ENCODE measurements at regions not wholly inside any gene's neighbourhood (a gene's known extent, or its start where the extent isn't known, plus 50 kb on each side); places are given as distances from the start of the nearest gene placed in this dataset.

- TF ChIP-seq, protein P1, sequence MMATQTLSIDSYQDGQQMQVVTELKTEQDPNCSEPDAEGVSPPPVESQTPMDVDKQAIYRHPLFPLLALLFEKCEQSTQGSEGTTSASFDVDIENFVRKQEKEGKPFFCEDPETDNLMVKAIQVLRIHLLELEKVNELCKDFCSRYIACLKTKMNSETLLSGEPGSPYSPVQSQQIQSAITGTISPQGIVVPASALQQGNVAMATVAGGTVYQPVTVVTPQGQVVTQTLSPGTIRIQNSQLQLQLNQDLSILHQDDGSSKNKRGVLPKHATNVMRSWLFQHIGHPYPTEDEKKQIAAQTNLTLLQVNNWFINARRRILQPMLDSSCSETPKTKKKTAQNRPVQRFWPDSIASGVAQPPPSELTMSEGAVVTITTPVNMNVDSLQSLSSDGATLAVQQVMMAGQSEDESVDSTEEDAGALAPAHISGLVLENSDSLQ (IDR thresholded peaks at IDR 0.05) = no peak
- TF ChIP-seq POU2F2 (IDR thresholded peaks at IDR 0.05; ENCODE audit: borderline replicate concordance, low read depth, low read length) (no peak), PRDM15 (CRISPR knock-in tag; IDR thresholded peaks at IDR 0.05) (no peak), SREBF2 (IDR thresholded peaks at IDR 0.05; ENCODE audit: low read length) (no peak), MLLT1 (IDR thresholded peaks at IDR 0.05) (no peak), NKRF (conservative IDR thresholded peaks at IDR 0.05) (no peak), FOXM1 (IDR thresholded peaks at IDR 0.05; ENCODE audit: low read depth, low read length) (no peak)
- TF ChIP-seq, protein P2, sequence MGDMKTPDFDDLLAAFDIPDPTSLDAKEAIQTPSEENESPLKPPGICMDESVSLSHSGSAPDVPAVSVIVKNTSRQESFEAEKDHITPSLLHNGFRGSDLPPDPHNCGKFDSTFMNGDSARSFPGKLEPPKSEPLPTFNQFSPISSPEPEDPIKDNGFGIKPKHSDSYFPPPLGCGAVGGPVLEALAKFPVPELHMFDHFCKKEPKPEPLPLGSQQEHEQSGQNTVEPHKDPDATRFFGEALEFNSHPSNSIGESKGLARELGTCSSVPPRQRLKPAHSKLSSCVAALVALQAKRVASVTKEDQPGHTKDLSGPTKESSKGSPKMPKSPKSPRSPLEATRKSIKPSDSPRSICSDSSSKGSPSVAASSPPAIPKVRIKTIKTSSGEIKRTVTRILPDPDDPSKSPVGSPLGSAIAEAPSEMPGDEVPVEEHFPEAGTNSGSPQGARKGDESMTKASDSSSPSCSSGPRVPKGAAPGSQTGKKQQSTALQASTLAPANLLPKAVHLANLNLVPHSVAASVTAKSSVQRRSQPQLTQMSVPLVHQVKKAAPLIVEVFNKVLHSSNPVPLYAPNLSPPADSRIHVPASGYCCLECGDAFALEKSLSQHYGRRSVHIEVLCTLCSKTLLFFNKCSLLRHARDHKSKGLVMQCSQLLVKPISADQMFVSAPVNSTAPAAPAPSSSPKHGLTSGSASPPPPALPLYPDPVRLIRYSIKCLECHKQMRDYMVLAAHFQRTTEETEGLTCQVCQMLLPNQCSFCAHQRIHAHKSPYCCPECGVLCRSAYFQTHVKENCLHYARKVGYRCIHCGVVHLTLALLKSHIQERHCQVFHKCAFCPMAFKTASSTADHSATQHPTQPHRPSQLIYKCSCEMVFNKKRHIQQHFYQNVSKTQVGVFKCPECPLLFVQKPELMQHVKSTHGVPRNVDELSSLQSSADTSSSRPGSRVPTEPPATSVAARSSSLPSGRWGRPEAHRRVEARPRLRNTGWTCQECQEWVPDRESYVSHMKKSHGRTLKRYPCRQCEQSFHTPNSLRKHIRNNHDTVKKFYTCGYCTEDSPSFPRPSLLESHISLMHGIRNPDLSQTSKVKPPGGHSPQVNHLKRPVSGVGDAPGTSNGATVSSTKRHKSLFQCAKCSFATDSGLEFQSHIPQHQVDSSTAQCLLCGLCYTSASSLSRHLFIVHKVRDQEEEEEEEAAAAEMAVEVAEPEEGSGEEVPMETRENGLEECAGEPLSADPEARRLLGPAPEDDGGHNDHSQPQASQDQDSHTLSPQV (IDR thresholded peaks at IDR 0.05) = no peak
Measured at GRCh38 chr16:73817526-73818324, 478.9 kb upstream of the PSMD7 start (continued).
